ENCODE measurements at regions not wholly inside any gene's neighbourhood (a gene's known extent, or its start where the extent isn't known, plus 50 kb on each side); places are given as distances from the start of the nearest gene placed in this dataset.

DNA sequence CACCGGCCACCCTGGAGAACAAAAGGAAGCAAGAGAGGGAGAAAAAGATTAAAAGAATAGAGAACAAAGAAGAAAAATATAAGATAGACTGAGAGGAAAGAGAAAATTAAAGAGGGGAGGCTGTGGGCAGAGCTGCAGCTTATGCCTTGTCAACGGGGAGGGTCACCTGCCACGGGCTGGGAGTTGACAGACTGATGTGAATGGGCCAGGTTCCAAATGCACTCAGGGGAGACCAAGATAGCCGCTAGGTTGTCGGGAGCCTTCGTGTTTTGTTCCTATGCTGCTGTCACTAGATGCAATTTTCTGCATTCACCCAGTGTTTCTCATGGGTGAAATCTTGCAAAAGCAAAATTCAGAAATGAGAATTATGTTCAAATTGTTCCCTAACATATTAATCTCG lies 119.6 kb upstream of the MTHFD1L start:
- H3K27ac ChIP-seq (ENCODE audit: poor library complexity, severe bottlenecking) = no peak overlapping the region
- no peaks in the 10 kb centered on the region for H3K36me3 ChIP-seq (ENCODE audit: low read depth)
- H3K4me1 ChIP-seq (ENCODE audit: insufficient read depth, poor library complexity, severe bottlenecking) = no peaks in the 10 kb centered on the region
- no peak for DNase-seq (ENCODE audit: low spot score)
- no peak for ATAC-seq (ENCODE audit: low read depth)
- no peaks in the 10 kb centered on the region for H3K9me3 ChIP-seq (ENCODE audit: severe bottlenecking)
- no peaks in the 10 kb centered on the region for H3K27me3 ChIP-seq (ENCODE audit: insufficient read depth, poor library complexity, severe bottlenecking)
- no peak overlapping the region for H3K4me3 ChIP-seq (ENCODE audit: severe bottlenecking)
- no peak for TF ChIP-seq CTCF (IDR thresholded peaks at IDR 0.05; ENCODE audit: poor library complexity, severe bottlenecking)

GRCh38 chr6:150747155-150747554 lies 118.3 kb upstream of the MTHFD1L start:
- ATAC-seq (ENCODE audit: low read depth) = no peak
- no peaks in the 10 kb centered on the region for H3K4me1 ChIP-seq (ENCODE audit: insufficient read depth, poor library complexity, severe bottlenecking)
- no peaks in the 10 kb centered on the region for H3K9me3 ChIP-seq (ENCODE audit: severe bottlenecking)
- DNase-seq (ENCODE audit: low spot score) = no peak
- H3K4me3 ChIP-seq (ENCODE audit: severe bottlenecking) = no peak overlapping the region
- no peak overlapping the region for H3K27ac ChIP-seq (ENCODE audit: poor library complexity, severe bottlenecking)
- no peaks in the 10 kb centered on the region for H3K27me3 ChIP-seq (ENCODE audit: insufficient read depth, poor library complexity, severe bottlenecking)
- H3K36me3 ChIP-seq (ENCODE audit: low read depth) = no peaks in the 10 kb centered on the region
- TF ChIP-seq CTCF (IDR thresholded peaks at IDR 0.05; ENCODE audit: poor library complexity, severe bottlenecking) = no peak

- no peak overlapping the region for H3K4me3 ChIP-seq (ENCODE audit: severe bottlenecking)
- no peaks in the 10 kb centered on the region for H3K9me3 ChIP-seq (ENCODE audit: severe bottlenecking)
- H3K27ac ChIP-seq (ENCODE audit: poor library complexity, severe bottlenecking) = no peak overlapping the region
- H3K27me3 ChIP-seq (ENCODE audit: insufficient read depth, poor library complexity, severe bottlenecking) = no peaks in the 10 kb centered on the region
- ATAC-seq (ENCODE audit: low read depth) (no peak), DNase-seq (ENCODE audit: low spot score) (no peak)
- H3K4me1 ChIP-seq (ENCODE audit: insufficient read depth, poor library complexity, severe bottlenecking) = no peaks in the 10 kb centered on the region
- no peak for TF ChIP-seq CTCF (IDR thresholded peaks at IDR 0.05; ENCODE audit: poor library complexity, severe bottlenecking)
- H3K36me3 ChIP-seq (ENCODE audit: low read depth) = no peaks in the 10 kb centered on the region
These were observed 116.3 kb upstream of the MTHFD1L start for GRCh38 chr6:150749091-150749670.

- ATAC-seq (ENCODE audit: low read depth) (no peak), DNase-seq (ENCODE audit: low spot score) (no peak)
- H3K4me3 ChIP-seq (ENCODE audit: severe bottlenecking) = no peak overlapping the region
- no peak overlapping the region for H3K27ac ChIP-seq (ENCODE audit: poor library complexity, severe bottlenecking)
- H3K27me3 ChIP-seq (ENCODE audit: insufficient read depth, poor library complexity, severe bottlenecking) = no peaks in the 10 kb centered on the region
- no peak for TF ChIP-seq CTCF (IDR thresholded peaks at IDR 0.05; ENCODE audit: poor library complexity, severe bottlenecking)
- no peaks in the 10 kb centered on the region for H3K36me3 ChIP-seq (ENCODE audit: low read depth)
- H3K4me1 ChIP-seq (ENCODE audit: insufficient read depth, poor library complexity, severe bottlenecking) = no peaks in the 10 kb centered on the region
- no peaks in the 10 kb centered on the region for H3K9me3 ChIP-seq (ENCODE audit: severe bottlenecking)
These were observed 114.2 kb upstream of the MTHFD1L start for GRCh38 chr6:150751296-150751695.

DNA sequence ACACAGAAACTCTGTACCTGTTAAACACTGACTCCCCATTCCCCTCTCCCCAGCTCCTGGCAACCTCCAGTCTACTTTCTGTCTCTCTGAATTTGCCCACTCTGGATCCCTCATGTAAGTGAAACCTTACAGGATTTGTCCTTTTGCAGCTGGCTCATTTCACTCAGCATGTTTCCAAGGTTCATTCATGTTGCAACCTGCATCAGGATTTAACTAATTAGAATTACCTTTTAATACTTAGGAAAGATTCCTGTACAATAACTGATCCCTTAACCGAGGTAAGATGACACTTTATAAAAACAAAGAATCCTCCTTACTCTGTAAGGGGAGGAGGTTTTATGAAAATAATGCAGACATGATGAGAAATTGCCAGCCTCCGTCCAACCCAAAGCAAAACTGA lies 113.1 kb upstream of the MTHFD1L start:
- no peak for TF ChIP-seq CTCF (IDR thresholded peaks at IDR 0.05; ENCODE audit: poor library complexity, severe bottlenecking)
- Histone ChIP-seq H3K9me3 (ENCODE audit: severe bottlenecking) (no peaks in the 10 kb centered on the region), H3K4me1 (ENCODE audit: insufficient read depth, poor library complexity, severe bottlenecking) (no peaks in the 10 kb centered on the region), H3K36me3 (ENCODE audit: low read depth) (no peaks in the 10 kb centered on the region), H3K4me3 (ENCODE audit: severe bottlenecking) (no peak overlapping the region), H3K27me3 (ENCODE audit: insufficient read depth, poor library complexity, severe bottlenecking) (no peaks in the 10 kb centered on the region), H3K27ac (ENCODE audit: poor library complexity, severe bottlenecking) (no peak overlapping the region)
- ATAC-seq (ENCODE audit: low read depth) (no peak), DNase-seq (ENCODE audit: low spot score) (no peak)
